Thoracic aorta (tissue), 2 donors: ENCODE measurements at regions not wholly inside any gene's neighbourhood (a gene's known extent, or its start where the extent isn't known, plus 50 kb on each side); places are given as distances from the start of the nearest gene placed in this dataset.

ENCODE experiments used
- ATAC-seq: fragments of 150-250 bp; one replicate; pipeline ENCODE4 v1.8.0; 2017; ENCODE audit warnings: low read depth; ENCODE audit not compliant: insufficient number of reproducible peaks, low FRiP score
- DNase-seq: peaks from one replicate; pipeline ENCODE4 v3.0.0-alpha.2; 2020; ENCODE audit warnings: low spot score
- H3K27ac ChIP-seq, 2 donors: fragments of 200-600 bp; sonication (generic); 1 replicate in 1 of 2; 2 replicates in 1 of 2; pipeline ENCODE4 v1.5.1; 2016; ENCODE audit warnings: mild to moderate bottlenecking in 2 of 2, moderate library complexity in 2 of 2
- H3K27me3 ChIP-seq: fragments of 200-600 bp; sonication (generic); replicated peaks from 2 replicates; pipeline ENCODE4 v1.6.0; 2016; ENCODE audit warnings: mild to moderate bottlenecking; ENCODE audit not compliant: insufficient read depth
- H3K36me3 ChIP-seq: fragments of 200-600 bp; sonication (generic); one replicate; pipeline ENCODE4 v1.5.1; 2016
- H3K4me1 ChIP-seq, 2 donors: fragments of 200-600 bp; sonication (generic); 1 replicate in 1 of 2; 2 replicates in 1 of 2; pipeline versions ENCODE4 v1.5.1 to v1.6.0; 2016; ENCODE audit warnings: low read depth in 2 of 2, mild to moderate bottlenecking in 1 of 2; ENCODE audit not compliant: control insufficient read depth in 1 of 2
- H3K4me3 ChIP-seq: fragments of 200-600 bp; sonication (generic); 2 replicates; pipeline ENCODE4 v1.5.1; 2016; ENCODE audit warnings: mild to moderate bottlenecking
- H3K9me3 ChIP-seq: fragments of 200-600 bp; sonication (generic); 2 replicates; pipeline ENCODE4 v1.5.1; 2016
- TF ChIP-seq, protein P1 (sequence below): fragments of 200-600 bp; sonication (generic); IDR thresholded peaks from one replicate; pipeline ENCODE4 v1.5.1; 2019; ENCODE audit warnings: antibody characterized with exemption

DNA sequence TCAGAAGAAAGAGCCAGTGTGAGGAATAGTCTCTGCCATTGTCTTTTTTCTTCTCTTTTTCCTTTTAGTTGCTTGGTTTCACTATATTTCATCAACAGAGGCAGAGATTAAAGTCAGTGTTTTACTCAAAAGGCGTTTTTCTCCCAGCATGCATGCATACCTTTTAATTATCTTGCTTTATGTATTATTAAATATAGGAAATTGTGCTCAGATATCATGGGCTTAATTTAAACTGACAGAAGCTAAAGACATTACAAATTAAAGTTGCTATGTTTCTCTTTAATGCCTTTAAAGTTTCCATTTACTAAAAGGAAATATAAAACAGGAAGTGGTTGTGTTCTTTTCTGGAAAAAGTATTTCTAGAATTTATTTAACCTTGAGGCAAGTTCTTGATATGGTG, 223.3 kb upstream of the ATP5MC3 start:
- no peak overlapping the region for H3K27ac ChIP-seq
- ATAC-seq = no peak
- no peaks in the 10 kb centered on the region for H3K4me1 ChIP-seq
- no peaks in the 10 kb centered on the region for H3K9me3 ChIP-seq
- no peak overlapping the region for H3K4me3 ChIP-seq
- DNase-seq = no peak
- H3K36me3 ChIP-seq = no peaks in the 10 kb centered on the region
- H3K27me3 ChIP-seq = no peaks in the 10 kb centered on the region
- TF ChIP-seq, protein P1, sequence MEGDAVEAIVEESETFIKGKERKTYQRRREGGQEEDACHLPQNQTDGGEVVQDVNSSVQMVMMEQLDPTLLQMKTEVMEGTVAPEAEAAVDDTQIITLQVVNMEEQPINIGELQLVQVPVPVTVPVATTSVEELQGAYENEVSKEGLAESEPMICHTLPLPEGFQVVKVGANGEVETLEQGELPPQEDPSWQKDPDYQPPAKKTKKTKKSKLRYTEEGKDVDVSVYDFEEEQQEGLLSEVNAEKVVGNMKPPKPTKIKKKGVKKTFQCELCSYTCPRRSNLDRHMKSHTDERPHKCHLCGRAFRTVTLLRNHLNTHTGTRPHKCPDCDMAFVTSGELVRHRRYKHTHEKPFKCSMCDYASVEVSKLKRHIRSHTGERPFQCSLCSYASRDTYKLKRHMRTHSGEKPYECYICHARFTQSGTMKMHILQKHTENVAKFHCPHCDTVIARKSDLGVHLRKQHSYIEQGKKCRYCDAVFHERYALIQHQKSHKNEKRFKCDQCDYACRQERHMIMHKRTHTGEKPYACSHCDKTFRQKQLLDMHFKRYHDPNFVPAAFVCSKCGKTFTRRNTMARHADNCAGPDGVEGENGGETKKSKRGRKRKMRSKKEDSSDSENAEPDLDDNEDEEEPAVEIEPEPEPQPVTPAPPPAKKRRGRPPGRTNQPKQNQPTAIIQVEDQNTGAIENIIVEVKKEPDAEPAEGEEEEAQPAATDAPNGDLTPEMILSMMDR = no peak

DNA sequence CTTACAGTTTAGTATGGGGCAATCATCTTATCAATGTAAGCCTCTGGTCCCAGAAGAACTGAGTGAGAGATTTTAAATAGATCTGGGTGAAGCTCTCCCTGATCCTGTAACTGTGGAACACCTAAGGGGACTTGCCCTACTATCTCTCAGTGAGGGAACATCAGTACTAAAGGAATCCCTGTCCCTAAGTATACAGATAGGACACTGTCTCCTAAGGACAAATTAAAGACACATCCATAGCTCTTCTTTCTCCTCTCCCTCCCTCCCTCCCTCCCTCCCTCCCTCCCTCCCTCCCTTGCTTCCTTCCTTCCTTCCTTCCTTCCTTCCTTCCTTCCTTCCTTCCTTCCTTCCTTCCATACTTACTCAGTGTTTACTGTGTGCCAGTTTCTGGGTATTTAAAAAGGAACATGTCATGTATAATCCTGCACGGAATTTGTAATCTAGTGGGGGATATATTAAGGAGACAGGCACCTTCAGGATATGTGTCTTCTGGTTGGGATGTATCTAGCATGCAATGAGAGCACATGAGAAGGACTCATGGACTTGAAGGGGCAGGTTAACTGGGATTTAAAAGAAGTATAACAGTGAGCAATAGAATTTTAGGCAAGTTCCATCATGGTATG, 222.2 kb upstream of the ATP5MC3 start:
- no peaks in the 10 kb centered on the region for H3K36me3 ChIP-seq
- no peaks in the 10 kb centered on the region for H3K9me3 ChIP-seq
- no peak overlapping the region for H3K4me3 ChIP-seq
- no peaks in the 10 kb centered on the region for H3K27me3 ChIP-seq
- H3K27ac ChIP-seq = no peak overlapping the region
- ATAC-seq (no peak), DNase-seq (no peak)
- TF ChIP-seq, protein P1 = no peak
- no peaks in the 10 kb centered on the region for H3K4me1 ChIP-seq

DNA sequence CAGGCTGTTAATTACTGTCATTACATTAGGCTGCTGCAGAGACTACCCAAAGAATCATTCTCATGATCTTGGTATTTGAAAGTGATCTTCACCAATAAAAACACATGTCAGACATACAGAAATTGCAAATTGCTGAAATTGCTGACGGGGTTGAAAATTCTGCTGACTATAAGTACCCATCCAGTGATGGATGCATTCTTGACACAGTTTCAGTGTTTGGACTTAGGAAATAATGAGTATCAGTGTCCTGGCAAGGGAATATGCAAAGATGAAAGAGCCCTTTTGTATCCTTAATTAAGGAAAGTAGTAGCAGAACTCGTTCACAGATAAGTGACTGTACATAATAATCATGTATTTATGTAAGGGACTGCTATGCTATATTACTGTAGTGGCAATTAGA, 221.1 kb upstream of the ATP5MC3 start:
- Histone ChIP-seq H3K27ac (no peak overlapping the region), H3K36me3 (no peaks in the 10 kb centered on the region), H3K9me3 (no peaks in the 10 kb centered on the region), H3K4me3 (no peak overlapping the region), H3K4me1 (no peaks in the 10 kb centered on the region), H3K27me3 (no peaks in the 10 kb centered on the region)
- ATAC-seq (no peak), DNase-seq (no peak)
- TF ChIP-seq, protein P1 = no peak

DNA sequence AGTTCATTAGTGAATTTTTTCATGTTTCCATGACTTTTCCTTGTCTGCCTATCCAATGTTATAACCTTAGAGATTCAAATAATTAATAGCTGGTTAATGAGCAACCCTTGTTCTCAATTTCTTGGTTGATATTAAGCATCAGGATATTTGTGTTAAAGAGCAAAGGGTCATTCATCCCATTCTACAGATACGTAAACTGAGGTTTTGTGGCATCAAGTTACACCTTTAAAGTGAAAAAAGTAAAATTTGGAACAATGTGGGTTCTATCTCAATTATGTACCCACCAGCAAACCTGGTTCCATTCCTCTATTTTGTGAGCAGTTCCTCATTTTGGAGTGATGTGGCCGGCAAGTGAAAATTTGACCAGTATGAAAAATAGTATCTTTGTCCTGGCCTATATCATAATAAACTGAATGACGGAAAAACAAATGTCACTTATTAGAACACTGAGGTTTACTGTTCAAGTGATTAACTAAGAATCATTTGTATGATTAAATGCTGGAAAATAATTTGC, 220.5 kb upstream of the ATP5MC3 start:
- no peaks in the 10 kb centered on the region for H3K27me3 ChIP-seq
- H3K4me3 ChIP-seq = no peak overlapping the region
- TF ChIP-seq, protein P1 = no peak
- H3K9me3 ChIP-seq = no peaks in the 10 kb centered on the region
- no peaks in the 10 kb centered on the region for H3K36me3 ChIP-seq
- no peak overlapping the region for H3K27ac ChIP-seq
- ATAC-seq (no peak), DNase-seq (no peak)
- no peaks in the 10 kb centered on the region for H3K4me1 ChIP-seq

DNA sequence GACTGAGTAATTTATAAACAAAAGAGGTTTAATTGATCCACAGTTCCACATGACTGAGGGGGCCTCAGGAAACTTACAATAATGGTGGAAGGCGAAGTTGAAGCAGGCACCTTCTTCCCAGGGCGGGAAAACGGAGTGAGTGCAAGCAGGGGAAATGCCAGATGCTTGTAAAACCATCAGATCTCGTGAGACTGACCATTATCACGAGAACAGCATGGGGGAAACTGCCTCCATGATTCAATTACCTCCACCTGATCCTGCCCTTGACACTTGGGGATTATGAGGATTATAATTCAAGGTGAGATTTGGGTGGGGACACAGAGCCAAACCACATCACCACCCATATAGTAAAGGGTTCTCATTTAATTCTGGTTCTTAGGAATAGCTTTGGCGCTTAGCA, 219.5 kb upstream of the ATP5MC3 start:
- TF ChIP-seq, protein P1 = no peak

More for the DNA sequence above, 219.5 kb upstream of the ATP5MC3 start:
- DNase-seq = no peak
- Histone ChIP-seq H3K36me3 (no peaks in the 10 kb centered on the region), H3K4me1 (no peaks in the 10 kb centered on the region), H3K9me3 (no peaks in the 10 kb centered on the region), H3K27ac (no peak overlapping the region), H3K27me3 (no peaks in the 10 kb centered on the region), H3K4me3 (no peak overlapping the region)
- no peak for ATAC-seq
